Esophagus muscularis mucosa (tissue), 4 donors: ENCODE measurements at regions not wholly inside any gene's neighbourhood (a gene's known extent, or its start where the extent isn't known, plus 50 kb on each side); places are given as distances from the start of the nearest gene placed in this dataset.

Experiments
- DNase-seq: peaks from one replicate; pipeline ENCODE4 v3.0.0-alpha.2; 2017; ENCODE audit errors: extremely low spot score
- H3K27ac ChIP-seq, 4 donors: fragments of 200-600 bp; sonication (generic); replicated peaks in 1 of 4; 1 replicate in 3 of 4; 2 replicates in 1 of 4; pipeline ENCODE4 v1.5.1; 2016 to 2019; ENCODE audit warnings: mild to moderate bottlenecking in 1 of 4
- H3K27me3 ChIP-seq, 4 donors: fragments of 200-600 bp; sonication (generic); one replicate each; pipeline versions ENCODE4 v1.5.1 to v1.6.0; 2016 to 2019
- H3K36me3 ChIP-seq, 4 donors: fragments of 200-600 bp; sonication (generic); one replicate each; pipeline ENCODE4 v1.5.1; 2016 to 2019
- H3K4me1 ChIP-seq, 4 donors: fragments of 200-600 bp; sonication (generic); one replicate each; pipeline ENCODE4 v1.5.1; 2016 to 2019
- H3K4me3 ChIP-seq, 4 donors: fragments of 200-600 bp; sonication (generic); 1 replicate in 2 of 4; 2 replicates in 2 of 4; pipeline ENCODE4 v1.5.1; 2016 to 2019; ENCODE audit warnings: mild to moderate bottlenecking in 4 of 4, moderate library complexity in 1 of 4
- H3K9me3 ChIP-seq, 4 donors: fragments of 200-600 bp; sonication (generic); 1 replicate in 3 of 4; 2 replicates in 1 of 4; pipeline ENCODE4 v1.5.1; 2016 to 2019
- CTCF ChIP-seq, 3 experiments: fragments of 200-600 bp in 2 of 3; fragments of 450-650 bp in 1 of 3; sonication (generic) in 2 of 3; IDR thresholded peaks; one replicate each; pipeline ENCODE4 v1.5.1; 2017 to 2019; ENCODE audit warnings: antibody characterized with exemption in 3 of 3, mild to moderate bottlenecking in 2 of 3, moderate library complexity in 1 of 3
- EP300 ChIP-seq: sonication (generic); formaldehyde crosslinking; IDR thresholded peaks from one replicate; pipeline ENCODE4 v1.6.1; 2017; ENCODE audit warnings: antibody characterized with exemption
- POLR2A ChIP-seq: fragments of 450-650 bp; IDR thresholded peaks from one replicate; pipeline ENCODE4 v1.6.1; 2017; ENCODE audit warnings: antibody characterized with exemption, moderate library complexity, mild to moderate bottlenecking, low read depth
- POLR2AphosphoS5 ChIP-seq, 2 donors: sonication (generic); formaldehyde crosslinking; IDR thresholded peaks; one replicate each; pipeline ENCODE4 v1.6.1; 2017; ENCODE audit warnings: antibody characterized with exemption in 2 of 2
- WGBS: methylation state at CpG from one replicate; pipeline ENCODE4 v1.1.5; 2018; 5-methylcytosine and 5-hydroxymethylcytosine counted together
- intact Hi-C: fragments of 100-400 bp; cut with DNase I; formaldehyde crosslinking; loops from one replicate; pipeline ENCODE4 v1.15.1; 2023

DNA sequence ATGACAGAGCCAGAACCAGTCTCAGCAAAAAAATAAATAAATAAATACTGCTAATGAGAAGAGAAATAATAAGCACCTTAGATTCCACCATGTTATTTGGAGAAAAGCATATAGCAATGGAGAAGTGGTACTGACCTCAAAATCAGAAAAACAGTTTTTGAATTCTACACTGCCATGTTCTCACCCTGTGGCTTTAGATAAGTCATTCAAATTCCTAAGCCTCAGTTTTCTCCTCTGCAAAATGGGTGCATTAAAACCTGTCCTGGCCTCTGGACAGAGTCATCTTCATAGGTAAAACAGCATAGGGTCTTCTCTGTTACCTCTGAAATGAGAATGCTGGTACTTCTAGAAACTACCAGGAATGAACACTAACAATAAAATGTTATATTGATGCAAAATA lies 62.2 kb upstream of the RMP24 start:
- H3K27me3 ChIP-seq = no peaks in the 10 kb centered on the region

GRCh38 chr18:35912332-35912731 lies 60.1 kb upstream of the RMP24 start:
- intact Hi-C loops = no loop called here
- Histone ChIP-seq H3K4me1 (no peaks in the 10 kb centered on the region), H3K27me3 (no peaks in the 10 kb centered on the region), H3K9me3 (no peaks in the 10 kb centered on the region), H3K36me3 (no peaks in the 10 kb centered on the region), H3K27ac (no peak overlapping the region), H3K4me3 (no peak overlapping the region)
- TF ChIP-seq POLR2AphosphoS5 (IDR thresholded peaks at IDR 0.05) (no peak), EP300 (no peak), CTCF (IDR thresholded peaks at IDR 0.05) (no peak), POLR2A (no peak)
- no peak for DNase-seq
- 46% methylated on average over 6 of the region's 6 CpGs for WGBS

More for the DNA sequence above, 62.2 kb upstream of the RMP24 start:
- no peaks in the 10 kb centered on the region for H3K4me1 ChIP-seq
- no peak overlapping the region for H3K4me3 ChIP-seq
- intact Hi-C loops = no loop called here
- TF ChIP-seq CTCF (IDR thresholded peaks at IDR 0.05) (no peak), POLR2AphosphoS5 (IDR thresholded peaks at IDR 0.05) (no peak), EP300 (no peak), POLR2A (no peak)
- no peak overlapping the region for H3K27ac ChIP-seq
- no peak for DNase-seq
- no peaks in the 10 kb centered on the region for H3K9me3 ChIP-seq
- H3K36me3 ChIP-seq = no peaks in the 10 kb centered on the region

DNA sequence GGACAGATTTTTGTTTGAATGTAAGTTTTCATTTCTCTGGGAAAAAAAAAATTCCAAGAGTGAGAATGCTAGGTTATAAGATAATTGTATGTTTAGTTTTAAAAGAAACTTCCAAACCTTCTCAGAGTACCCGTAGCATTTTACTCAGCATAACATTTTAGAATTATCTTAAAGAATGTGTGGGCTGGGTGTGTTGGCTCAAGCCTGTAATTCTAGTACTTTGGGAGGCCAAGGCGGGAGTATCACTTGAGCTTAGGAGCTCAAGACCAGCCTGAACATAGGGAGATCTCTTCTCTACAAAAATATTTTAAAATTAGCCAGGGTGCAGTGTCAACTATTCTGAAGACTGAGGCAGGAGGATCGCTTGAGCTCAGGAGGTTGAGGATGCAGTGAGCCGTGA lies 57.4 kb upstream of the RMP24 start:
- Histone ChIP-seq H3K27ac (no peak overlapping the region), H3K36me3 (no peaks in the 10 kb centered on the region), H3K4me3 (no peak overlapping the region), H3K9me3 (no peaks in the 10 kb centered on the region), H3K4me1 (no peaks in the 10 kb centered on the region), H3K27me3 (no peaks in the 10 kb centered on the region)
- no peak for DNase-seq
- intact Hi-C loops = no loop called here
- WGBS = 89% methylated on average over 4 of the region's 4 CpGs
- TF ChIP-seq POLR2AphosphoS5 (IDR thresholded peaks at IDR 0.05) (no peak), EP300 (no peak), POLR2A (no peak), CTCF (IDR thresholded peaks at IDR 0.05) (no peak)

DNA sequence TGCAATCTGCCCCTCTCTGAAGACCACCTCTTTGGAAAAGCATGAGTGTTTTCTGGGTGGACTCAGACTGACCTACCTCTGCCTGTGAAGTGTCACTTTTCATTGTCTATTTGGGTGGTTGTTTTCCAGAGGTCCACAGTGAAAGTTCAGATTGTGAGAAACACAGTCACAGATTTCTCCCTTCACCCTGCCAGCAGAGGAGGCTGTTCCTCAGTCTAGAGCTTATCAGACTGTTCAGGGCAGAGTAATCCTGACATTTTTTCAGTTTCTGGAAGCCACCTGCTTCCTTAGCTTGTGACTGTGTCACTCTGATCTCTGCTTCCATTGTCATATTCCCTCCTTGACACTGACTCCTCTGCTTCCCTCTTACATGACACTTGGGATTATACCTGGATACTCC lies 55.4 kb upstream of the RMP24 start:
- no peak for TF ChIP-seq CTCF (IDR thresholded peaks at IDR 0.05)
- TF ChIP-seq EP300 = no peak
- no peak for TF ChIP-seq POLR2AphosphoS5 (IDR thresholded peaks at IDR 0.05)
- no peak for TF ChIP-seq POLR2A
- no peak overlapping the region for H3K4me3 ChIP-seq
- DNase-seq = peak; percentile 29
- H3K27ac ChIP-seq = no peak overlapping the region
- H3K4me1 ChIP-seq = no peaks in the 10 kb centered on the region
- intact Hi-C loops = no loop called here
- H3K27me3 ChIP-seq = no peaks in the 10 kb centered on the region
- no peaks in the 10 kb centered on the region for H3K9me3 ChIP-seq
- no peaks in the 10 kb centered on the region for H3K36me3 ChIP-seq

GRCh38 chr18:35918564-35918963 lies 53.9 kb upstream of the RMP24 start:
- Histone ChIP-seq H3K27ac (no peak overlapping the region), H3K27me3 (no peaks in the 10 kb centered on the region), H3K4me1 (peaks cover 0 to under 1% (median 0%) of the 10 kb centered on the region in 4 donors), H3K4me3 (no peak overlapping the region), H3K36me3 (no peaks in the 10 kb centered on the region), H3K9me3 (no peaks in the 10 kb centered on the region)
- DNase-seq = peak; percentile 77
- no peak for TF ChIP-seq CTCF (IDR thresholded peaks at IDR 0.05)
- no peak for TF ChIP-seq EP300
- no peak for TF ChIP-seq POLR2A
- TF ChIP-seq POLR2AphosphoS5 (IDR thresholded peaks at IDR 0.05) = no peak
- WGBS = 100% methylated on average over 1 of the region's 1 CpG
- intact Hi-C loops = no loop called here
